ENCODE measurements at regions not wholly inside any gene's neighbourhood (a gene's known extent, or its start where the extent isn't known, plus 50 kb on each side); places are given as distances from the start of the nearest gene placed in this dataset.

- TF ChIP-seq STAG1 (CRISPR knock-in tag; IDR thresholded peaks at IDR 0.05; ENCODE audit: borderline replicate concordance) (no peak), RBM22 (IDR thresholded peaks at IDR 0.05; ENCODE audit: low read depth, low read length, poor library complexity, severe bottlenecking) (no peak), USF2 (CRISPR knock-in tag; IDR thresholded peaks at IDR 0.05) (no peak), HMG20B (CRISPR knock-in tag; IDR thresholded peaks at IDR 0.05) (no peak), MLLT1 (IDR thresholded peaks at IDR 0.05) (no peak)
- TF ChIP-seq, protein P1, sequence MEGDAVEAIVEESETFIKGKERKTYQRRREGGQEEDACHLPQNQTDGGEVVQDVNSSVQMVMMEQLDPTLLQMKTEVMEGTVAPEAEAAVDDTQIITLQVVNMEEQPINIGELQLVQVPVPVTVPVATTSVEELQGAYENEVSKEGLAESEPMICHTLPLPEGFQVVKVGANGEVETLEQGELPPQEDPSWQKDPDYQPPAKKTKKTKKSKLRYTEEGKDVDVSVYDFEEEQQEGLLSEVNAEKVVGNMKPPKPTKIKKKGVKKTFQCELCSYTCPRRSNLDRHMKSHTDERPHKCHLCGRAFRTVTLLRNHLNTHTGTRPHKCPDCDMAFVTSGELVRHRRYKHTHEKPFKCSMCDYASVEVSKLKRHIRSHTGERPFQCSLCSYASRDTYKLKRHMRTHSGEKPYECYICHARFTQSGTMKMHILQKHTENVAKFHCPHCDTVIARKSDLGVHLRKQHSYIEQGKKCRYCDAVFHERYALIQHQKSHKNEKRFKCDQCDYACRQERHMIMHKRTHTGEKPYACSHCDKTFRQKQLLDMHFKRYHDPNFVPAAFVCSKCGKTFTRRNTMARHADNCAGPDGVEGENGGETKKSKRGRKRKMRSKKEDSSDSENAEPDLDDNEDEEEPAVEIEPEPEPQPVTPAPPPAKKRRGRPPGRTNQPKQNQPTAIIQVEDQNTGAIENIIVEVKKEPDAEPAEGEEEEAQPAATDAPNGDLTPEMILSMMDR (IDR thresholded peaks at IDR 0.05 in 2 of 3, conservative IDR thresholded peaks at IDR 0.05 in 1 of 3; ENCODE audit: insufficient read depth in 2 of 3, low read depth in 1 of 3, low read length in 3 of 3) = no peak
Observed at GRCh38 chr1:99098589-99098988, 93.9 kb upstream of the PLPPR5 start.

Data from K562 (cell line).